ENCODE measurements at regions not wholly inside any gene's neighbourhood (a gene's known extent, or its start where the extent isn't known, plus 50 kb on each side); places are given as distances from the start of the nearest gene placed in this dataset.

DNA sequence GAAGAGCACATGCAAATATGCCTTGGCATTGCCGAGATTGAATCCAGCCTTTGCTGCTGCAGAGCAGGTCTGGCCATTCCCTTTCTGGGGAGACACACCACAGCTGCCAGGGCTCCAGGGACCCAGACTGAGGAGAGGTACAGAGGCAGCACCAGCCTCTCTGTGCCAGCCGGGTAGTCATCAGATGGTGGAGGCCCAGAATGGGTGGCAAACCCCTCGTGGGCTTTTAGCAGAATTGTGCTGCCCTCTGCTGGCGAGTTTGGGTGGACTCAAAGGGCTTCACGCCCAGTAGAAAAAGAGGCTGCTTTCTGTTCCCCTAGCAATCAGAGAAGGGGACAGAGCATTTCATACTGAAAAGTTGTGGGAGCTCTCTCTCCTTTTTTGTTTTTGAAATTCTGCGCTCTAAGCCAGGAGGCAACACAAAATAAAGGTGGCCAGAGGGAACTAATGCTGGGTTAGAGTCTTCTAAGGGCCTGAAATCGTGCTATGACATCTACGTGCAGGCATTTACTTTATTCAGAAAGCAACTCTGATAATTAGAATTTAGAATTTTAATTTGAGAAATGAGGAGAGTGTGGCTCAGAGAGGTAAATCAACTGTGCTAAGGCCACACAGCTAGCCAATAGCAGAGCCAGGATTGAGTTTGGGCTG lies 158.8 kb upstream of the NAV2 start:
- H3K36me3 Mint-ChIP-seq (ENCODE audit: low read depth) = no peaks in the 10 kb centered on the region
- DNase-seq = peak; percentile 89
- H3K4me1 Mint-ChIP-seq = no peaks in the 10 kb centered on the region
- H3K27ac Mint-ChIP-seq = no peak overlapping the region
- no peaks in the 10 kb centered on the region for H3K9me3 Mint-ChIP-seq
- no peak overlapping the region for H3K4me3 Mint-ChIP-seq
- no peaks in the 10 kb centered on the region for H3K27me3 Mint-ChIP-seq
- intact Hi-C loops (cut with micrococcal nuclease) = loop anchor here (1.0 kb wide), 3 partner anchors 243 to 483 kb away; no protein-coding TSS in a partner anchor

DNA sequence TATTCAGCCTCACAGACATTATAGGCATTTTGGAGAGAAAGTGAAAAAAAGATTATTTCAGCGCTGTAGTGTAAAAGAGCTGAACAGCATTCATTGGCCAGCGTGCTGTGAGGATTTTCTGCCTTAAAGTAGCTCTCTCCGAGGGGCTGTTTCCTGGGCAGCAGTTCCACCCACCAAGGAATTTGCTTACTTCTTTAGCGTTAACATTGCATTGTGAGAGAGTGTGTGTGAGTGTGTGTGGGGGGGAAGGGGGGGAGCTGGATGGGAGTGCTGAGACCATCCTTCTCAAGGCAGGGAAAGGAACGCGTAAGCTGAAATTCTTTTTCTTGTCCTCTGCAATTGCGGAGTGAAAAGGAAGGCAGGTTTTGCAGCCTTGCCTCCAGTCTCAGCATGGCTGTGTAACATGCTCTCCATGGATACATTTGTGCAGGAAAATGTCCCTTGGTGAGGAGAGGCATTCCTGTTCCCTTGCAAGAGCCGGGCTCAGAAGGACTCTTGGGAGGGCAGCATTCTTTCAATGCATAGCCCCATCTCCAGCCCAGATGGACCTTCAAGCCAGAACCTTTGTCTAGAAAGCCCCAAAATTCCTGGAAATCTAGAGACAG lies 159.9 kb upstream of the NAV2 start:
- intact Hi-C loops (cut with micrococcal nuclease) = loop anchor here (1.0 kb wide), 3 partner anchors 241 to 481 kb away; no protein-coding TSS in a partner anchor
- no peak for DNase-seq
- no peak overlapping the region for H3K4me3 Mint-ChIP-seq
- no peak overlapping the region for H3K27ac Mint-ChIP-seq
- no peaks in the 10 kb centered on the region for H3K4me1 Mint-ChIP-seq
- H3K27me3 Mint-ChIP-seq = no peaks in the 10 kb centered on the region
- H3K9me3 Mint-ChIP-seq = no peaks in the 10 kb centered on the region
- H3K36me3 Mint-ChIP-seq (ENCODE audit: low read depth) = no peaks in the 10 kb centered on the region

DNA sequence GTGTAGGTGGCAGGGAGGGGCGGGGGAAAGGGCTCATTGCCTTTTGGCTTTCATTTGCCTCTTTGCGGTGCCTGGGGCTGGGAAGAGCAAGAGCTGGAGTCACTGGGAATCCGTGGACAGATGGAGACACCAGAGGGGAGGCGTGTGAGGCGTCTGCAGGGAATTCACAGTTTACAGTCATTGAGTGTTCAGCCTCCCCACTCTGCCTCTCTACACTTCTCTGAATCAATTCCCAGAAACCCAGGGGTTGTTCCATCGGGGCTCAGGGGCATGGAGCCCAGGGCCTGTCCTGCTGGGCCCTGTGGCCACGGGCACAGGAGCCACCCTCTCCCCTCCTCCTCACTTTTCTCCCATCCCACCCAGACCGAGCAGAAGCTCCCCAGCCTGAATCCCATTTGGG lies 160.5 kb upstream of the NAV2 start:
- no peaks in the 10 kb centered on the region for H3K4me1 Mint-ChIP-seq
- peaks cover 3% of the 10 kb centered on the region for H3K27me3 Mint-ChIP-seq
- no peaks in the 10 kb centered on the region for H3K36me3 Mint-ChIP-seq (ENCODE audit: low read depth)
- intact Hi-C loops (cut with micrococcal nuclease) = no loop called here
- H3K4me3 Mint-ChIP-seq = no peak overlapping the region
- no peaks in the 10 kb centered on the region for H3K9me3 Mint-ChIP-seq
- no peak overlapping the region for H3K27ac Mint-ChIP-seq
- DNase-seq = no peak

DNA sequence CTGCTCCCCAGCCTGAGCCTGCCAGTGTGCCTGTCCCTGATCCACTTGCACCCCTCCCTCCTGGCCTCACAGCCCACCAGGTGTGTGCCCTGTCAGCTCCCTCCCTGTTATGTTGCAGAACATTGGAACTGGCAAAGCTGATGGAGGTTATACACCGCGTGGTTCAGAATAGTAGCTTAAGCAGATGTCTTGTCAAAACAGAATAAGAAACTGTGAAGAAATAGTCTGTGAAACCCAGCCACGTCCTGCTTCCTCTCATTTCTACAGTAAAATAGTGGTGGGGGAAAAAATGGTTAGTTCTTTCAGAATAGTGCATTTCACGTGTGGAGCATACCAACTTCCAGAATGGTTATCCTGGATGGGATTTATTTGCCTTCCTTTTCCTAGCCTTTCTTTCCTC lies 161.2 kb upstream of the NAV2 start:
- no peak for DNase-seq
- H3K27ac Mint-ChIP-seq = no peak overlapping the region
- H3K4me1 Mint-ChIP-seq = no peaks in the 10 kb centered on the region
- no peaks in the 10 kb centered on the region for H3K9me3 Mint-ChIP-seq
- intact Hi-C loops (cut with micrococcal nuclease) = no loop called here
- no peak overlapping the region for H3K4me3 Mint-ChIP-seq
- no peaks in the 10 kb centered on the region for H3K36me3 Mint-ChIP-seq (ENCODE audit: low read depth)
- H3K27me3 Mint-ChIP-seq = peaks cover 3% of the 10 kb centered on the region

DNA sequence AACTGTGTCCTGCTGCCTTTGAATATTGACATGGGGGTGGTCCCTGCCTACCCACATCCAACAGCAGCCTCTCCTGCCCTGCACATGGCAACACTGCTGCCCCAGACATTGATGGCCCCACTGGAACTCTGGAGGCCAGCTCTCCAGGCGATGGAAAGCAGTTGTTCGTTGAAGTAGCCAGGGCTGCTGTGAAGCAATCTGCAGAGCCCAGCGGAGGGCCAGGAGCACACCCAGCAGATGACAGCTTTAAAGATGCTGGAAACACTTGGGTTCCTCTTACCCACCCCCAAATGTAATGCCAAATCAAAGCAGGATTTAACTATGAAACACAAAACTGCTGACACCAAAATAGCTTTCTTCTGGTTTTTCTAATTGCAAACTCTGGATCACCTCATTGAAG lies 165.6 kb upstream of the NAV2 start:
- DNase-seq = no peak
- no peak overlapping the region for H3K27ac Mint-ChIP-seq

DNA sequence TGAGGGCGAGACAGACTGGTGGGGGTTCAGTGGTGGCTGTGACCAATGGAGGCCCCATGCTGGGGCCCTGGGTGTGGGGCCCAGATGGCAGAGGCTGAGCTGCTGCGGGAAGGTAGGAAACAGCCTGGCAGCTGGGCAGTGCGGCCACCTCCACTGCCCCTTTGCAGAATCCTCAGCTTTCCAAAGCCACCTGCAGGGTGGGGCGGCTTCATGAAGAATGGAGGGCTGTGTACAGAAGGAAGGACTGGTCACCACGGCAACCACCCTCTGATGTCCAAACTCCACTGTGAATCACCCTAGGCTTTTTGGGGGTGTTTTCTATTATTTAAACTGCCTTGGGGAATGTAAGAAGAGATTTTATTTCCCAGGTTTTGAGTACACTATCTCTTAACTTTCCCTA lies 166.3 kb upstream of the NAV2 start:
- Mint-ChIP-seq H3K9me3 (no peaks in the 10 kb centered on the region), H3K36me3 (ENCODE audit: low read depth) (no peaks in the 10 kb centered on the region), H3K27me3 (peaks cover 7% of the 10 kb centered on the region), H3K4me3 (no peak overlapping the region), H3K27ac (no peak overlapping the region), H3K4me1 (no peaks in the 10 kb centered on the region)
- DNase-seq = no peak
- intact Hi-C loops (cut with micrococcal nuclease) = no loop called here

More for the DNA sequence above, 165.6 kb upstream of the NAV2 start:
- H3K4me3 Mint-ChIP-seq = no peak overlapping the region
- H3K36me3 Mint-ChIP-seq (ENCODE audit: low read depth) = no peaks in the 10 kb centered on the region
- H3K4me1 Mint-ChIP-seq = no peaks in the 10 kb centered on the region
- H3K27me3 Mint-ChIP-seq = peaks cover 7% of the 10 kb centered on the region
- intact Hi-C loops (cut with micrococcal nuclease) = no loop called here
- H3K9me3 Mint-ChIP-seq = no peaks in the 10 kb centered on the region

DNA sequence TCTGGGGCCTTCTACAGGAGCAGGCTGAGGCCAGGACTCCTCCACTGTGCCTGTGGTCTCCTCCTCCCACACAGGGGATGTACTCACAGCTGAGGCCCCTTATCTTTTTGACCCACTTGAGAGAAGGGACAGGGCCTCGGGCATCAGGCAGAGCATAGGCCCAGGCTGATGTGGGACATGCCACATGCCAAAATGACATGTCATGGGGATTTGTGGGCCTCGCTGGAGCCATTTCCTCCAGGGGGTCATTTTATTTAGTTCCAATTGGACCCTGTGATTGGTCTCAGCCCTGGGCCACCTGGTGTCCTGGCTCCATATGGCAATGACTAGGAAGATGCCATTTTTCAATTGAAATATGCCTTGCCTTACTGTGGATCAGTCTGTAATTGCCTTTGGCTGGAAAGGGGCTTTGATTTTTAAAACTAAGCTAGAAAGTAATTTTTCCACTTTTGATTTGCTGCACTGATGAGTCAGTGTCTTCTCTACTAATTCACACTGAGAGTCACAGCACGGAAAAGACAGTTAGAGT lies 171.1 kb upstream of the NAV2 start:
- DNase-seq = no peak
- H3K27me3 Mint-ChIP-seq = peaks cover 6% of the 10 kb centered on the region
- H3K36me3 Mint-ChIP-seq (ENCODE audit: low read depth) = no peaks in the 10 kb centered on the region
- no peaks in the 10 kb centered on the region for H3K9me3 Mint-ChIP-seq
- H3K4me3 Mint-ChIP-seq = no peak overlapping the region
- intact Hi-C loops (cut with micrococcal nuclease) = no loop called here
- no peaks in the 10 kb centered on the region for H3K4me1 Mint-ChIP-seq
- no peak overlapping the region for H3K27ac Mint-ChIP-seq

DNA sequence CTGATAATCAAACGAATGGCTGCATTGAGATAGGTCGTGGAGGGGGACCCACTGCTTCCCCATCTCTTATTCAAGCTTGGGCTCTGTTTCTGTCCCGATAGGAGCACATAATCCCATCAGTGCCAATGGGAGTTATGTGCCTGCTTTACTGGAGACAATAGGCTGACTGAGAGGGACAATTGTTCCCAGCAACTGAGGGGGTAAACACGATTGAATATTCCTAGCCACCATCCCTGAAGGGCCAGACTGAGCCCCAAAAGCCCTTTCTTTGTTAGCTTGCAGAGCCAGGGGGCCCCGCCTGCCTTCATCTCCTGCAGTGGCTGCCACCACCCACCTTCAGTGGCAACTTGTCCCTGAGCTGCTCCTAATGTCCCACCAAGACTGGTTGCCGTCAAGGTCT lies 172.8 kb upstream of the NAV2 start:
- no peak for DNase-seq
- H3K27me3 Mint-ChIP-seq = peaks cover 6% of the 10 kb centered on the region
- H3K4me1 Mint-ChIP-seq = no peaks in the 10 kb centered on the region
- no peaks in the 10 kb centered on the region for H3K9me3 Mint-ChIP-seq
- H3K27ac Mint-ChIP-seq = no peak overlapping the region
- intact Hi-C loops (cut with micrococcal nuclease) = no loop called here
- H3K36me3 Mint-ChIP-seq (ENCODE audit: low read depth) = no peaks in the 10 kb centered on the region
- H3K4me3 Mint-ChIP-seq = no peak overlapping the region

DNA sequence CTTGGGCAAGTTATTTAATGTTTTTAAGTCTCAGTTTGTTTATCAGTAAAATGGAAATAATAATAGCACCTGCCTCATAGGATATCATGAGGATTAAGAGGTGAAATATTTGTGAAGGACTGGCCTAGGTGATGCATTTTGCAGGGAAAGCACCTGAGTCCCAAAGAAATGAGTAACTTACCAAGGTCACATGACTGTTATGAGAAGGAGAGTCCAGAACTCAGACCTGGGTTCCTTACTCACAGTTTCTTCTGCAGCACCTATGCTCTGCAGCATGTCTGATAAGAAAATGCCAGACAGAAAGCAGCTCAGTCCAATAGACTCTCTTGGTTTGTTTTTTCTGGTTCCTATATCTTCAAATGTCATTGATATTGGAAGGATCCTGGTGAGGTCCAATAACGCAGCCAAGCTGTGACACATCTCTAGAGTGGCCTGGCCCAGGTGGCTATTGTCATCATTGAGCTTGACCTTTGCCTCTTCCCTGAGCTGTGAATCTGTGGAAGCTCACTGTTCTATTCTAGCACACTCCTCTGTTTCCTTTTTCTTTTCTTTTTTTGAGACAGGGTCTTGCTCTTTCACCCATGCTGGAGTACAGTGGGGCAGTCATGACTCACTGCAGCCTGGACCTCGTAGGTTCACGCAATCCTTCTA lies 174.7 kb upstream of the NAV2 start:
- DNase-seq = no peak
- H3K27me3 Mint-ChIP-seq = peaks cover 2% of the 10 kb centered on the region
- no peaks in the 10 kb centered on the region for H3K4me1 Mint-ChIP-seq
- intact Hi-C loops (cut with micrococcal nuclease) = no loop called here
- no peak overlapping the region for H3K27ac Mint-ChIP-seq
- no peaks in the 10 kb centered on the region for H3K36me3 Mint-ChIP-seq (ENCODE audit: low read depth)
- no peak overlapping the region for H3K4me3 Mint-ChIP-seq
- H3K9me3 Mint-ChIP-seq = no peaks in the 10 kb centered on the region

DNA sequence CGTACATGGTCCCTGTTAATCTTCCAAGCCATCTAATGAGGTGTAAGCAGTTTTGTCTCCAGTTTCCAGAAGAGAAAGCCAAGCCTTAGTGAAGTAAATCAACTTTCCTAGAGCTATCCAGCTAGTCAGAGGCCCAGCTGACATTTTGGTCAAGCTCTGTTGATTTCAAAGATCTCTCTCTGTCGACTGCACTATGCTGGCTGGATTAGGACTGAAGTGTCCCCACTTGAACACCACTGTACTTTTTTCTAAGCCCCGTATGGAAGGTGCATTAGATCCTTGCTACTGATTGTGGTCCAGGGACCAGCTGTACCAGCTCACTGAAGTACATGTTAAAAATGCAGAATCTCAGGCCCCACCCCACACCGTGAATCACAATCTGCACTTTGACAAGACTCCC lies 176.5 kb upstream of the NAV2 start:
- intact Hi-C loops (cut with micrococcal nuclease) = no loop called here
- no peaks in the 10 kb centered on the region for H3K36me3 Mint-ChIP-seq (ENCODE audit: low read depth)
- H3K27me3 Mint-ChIP-seq = peaks cover 2% of the 10 kb centered on the region
- H3K27ac Mint-ChIP-seq = no peak overlapping the region
- no peak for DNase-seq
- H3K4me3 Mint-ChIP-seq = no peak overlapping the region
- H3K4me1 Mint-ChIP-seq = no peaks in the 10 kb centered on the region
- no peaks in the 10 kb centered on the region for H3K9me3 Mint-ChIP-seq

DNA sequence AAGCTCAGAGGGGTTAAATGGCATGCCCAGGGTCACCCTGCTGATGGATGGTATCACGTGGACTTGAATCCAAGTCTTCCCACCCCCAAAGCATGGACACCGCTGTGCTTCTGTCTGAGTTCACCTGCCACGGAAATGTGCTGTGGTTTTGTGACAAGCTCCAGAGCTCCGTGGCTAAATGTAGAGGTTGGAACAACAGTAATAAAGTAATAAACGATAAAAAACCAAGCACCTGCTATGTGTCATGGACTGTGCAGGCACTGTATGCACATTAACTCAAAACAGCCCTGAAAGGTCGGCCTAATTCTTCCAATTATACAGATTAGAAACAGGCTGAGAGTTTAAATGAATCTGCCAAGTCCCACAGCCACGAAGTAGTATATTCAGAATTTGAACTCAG lies 182.1 kb upstream of the NAV2 start:
- DNase-seq = no peak
- H3K4me3 Mint-ChIP-seq = no peak overlapping the region
- H3K36me3 Mint-ChIP-seq (ENCODE audit: low read depth) = no peaks in the 10 kb centered on the region
- intact Hi-C loops (cut with micrococcal nuclease) = no loop called here
- peaks cover 3% of the 10 kb centered on the region for H3K27me3 Mint-ChIP-seq
- H3K9me3 Mint-ChIP-seq = no peaks in the 10 kb centered on the region
- no peak overlapping the region for H3K27ac Mint-ChIP-seq
- H3K4me1 Mint-ChIP-seq = no peaks in the 10 kb centered on the region

DNA sequence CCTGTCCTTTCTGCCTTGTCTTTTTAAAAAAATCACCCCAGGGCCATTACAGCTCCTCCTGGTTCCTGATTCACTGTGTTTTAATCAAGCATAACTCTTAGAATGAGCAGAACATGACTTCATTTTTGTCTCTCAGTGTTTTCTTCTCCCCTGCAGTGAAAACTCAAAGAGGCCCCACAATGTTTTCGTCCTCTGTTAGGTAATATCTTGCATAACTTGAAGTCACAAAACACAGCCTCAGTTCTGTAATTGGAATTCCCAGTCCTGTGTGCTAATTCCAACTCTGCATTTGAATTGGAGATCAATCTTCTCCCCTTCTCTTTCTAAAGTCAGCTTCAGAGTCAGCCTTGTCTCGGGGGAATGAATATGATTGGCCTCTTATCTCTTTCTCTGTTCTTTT lies 186.5 kb upstream of the NAV2 start:
- H3K27me3 Mint-ChIP-seq = peaks cover 3% of the 10 kb centered on the region
- intact Hi-C loops (cut with micrococcal nuclease) = no loop called here
- no peak for DNase-seq
- no peak overlapping the region for H3K4me3 Mint-ChIP-seq
- H3K4me1 Mint-ChIP-seq = no peaks in the 10 kb centered on the region
- H3K9me3 Mint-ChIP-seq = no peaks in the 10 kb centered on the region
- no peak overlapping the region for H3K27ac Mint-ChIP-seq
- no peaks in the 10 kb centered on the region for H3K36me3 Mint-ChIP-seq (ENCODE audit: low read depth)

DNA sequence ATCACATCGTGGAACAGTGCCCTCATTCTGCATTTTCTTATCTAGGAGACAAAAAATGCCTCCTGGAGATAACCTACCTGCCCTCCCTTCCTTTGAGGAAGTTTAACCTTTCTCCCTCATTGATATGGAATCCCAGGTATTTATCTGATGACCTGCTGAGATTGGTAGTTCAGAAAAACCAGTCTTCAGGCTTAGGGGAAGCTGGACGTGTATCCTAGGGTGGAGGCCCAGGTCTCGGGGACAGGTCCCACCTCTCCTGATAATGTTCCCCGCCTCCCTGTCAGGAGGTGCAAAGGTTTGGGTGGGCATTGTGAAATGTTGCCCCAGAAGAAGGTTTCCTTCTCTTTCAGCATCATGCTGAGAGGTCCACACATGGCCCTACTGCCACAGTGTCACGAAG lies 186.9 kb upstream of the NAV2 start:
- no peak for DNase-seq
- Mint-ChIP-seq H3K27ac (no peak overlapping the region), H3K27me3 (peaks cover 3% of the 10 kb centered on the region), H3K4me1 (no peaks in the 10 kb centered on the region), H3K4me3 (no peak overlapping the region), H3K9me3 (no peaks in the 10 kb centered on the region), H3K36me3 (ENCODE audit: low read depth) (no peaks in the 10 kb centered on the region)
- intact Hi-C loops (cut with micrococcal nuclease) = no loop called here

DNA sequence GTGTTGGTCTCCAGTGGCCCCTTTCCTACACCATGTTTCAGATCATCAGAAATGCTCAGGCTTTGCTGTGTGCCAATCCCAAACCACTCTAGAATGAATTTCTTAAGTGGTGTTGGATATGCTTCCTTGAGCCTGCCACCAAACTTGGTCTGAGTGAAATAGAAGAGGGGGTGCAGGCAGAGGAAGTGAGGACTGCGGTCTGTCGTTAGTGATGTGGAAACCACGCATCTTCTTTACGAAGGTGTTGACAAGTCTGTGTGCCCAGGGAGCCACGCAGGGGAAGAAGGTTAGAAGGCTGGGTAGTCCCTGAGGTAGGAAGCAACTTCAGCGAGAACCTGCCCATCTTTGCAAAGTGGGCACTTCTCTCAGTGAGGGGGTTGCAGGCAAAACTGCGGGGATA lies 187.4 kb upstream of the NAV2 start:
- Mint-ChIP-seq H3K36me3 (ENCODE audit: low read depth) (no peaks in the 10 kb centered on the region), H3K27ac (no peak overlapping the region), H3K9me3 (no peaks in the 10 kb centered on the region), H3K4me3 (no peak overlapping the region), H3K27me3 (peaks cover 3% of the 10 kb centered on the region), H3K4me1 (no peaks in the 10 kb centered on the region)
- intact Hi-C loops (cut with micrococcal nuclease) = no loop called here
- DNase-seq = no peak
